ENCODE measurements at regions not wholly inside any gene's neighbourhood (a gene's known extent, or its start where the extent isn't known, plus 50 kb on each side); places are given as distances from the start of the nearest gene placed in this dataset.

DNA sequence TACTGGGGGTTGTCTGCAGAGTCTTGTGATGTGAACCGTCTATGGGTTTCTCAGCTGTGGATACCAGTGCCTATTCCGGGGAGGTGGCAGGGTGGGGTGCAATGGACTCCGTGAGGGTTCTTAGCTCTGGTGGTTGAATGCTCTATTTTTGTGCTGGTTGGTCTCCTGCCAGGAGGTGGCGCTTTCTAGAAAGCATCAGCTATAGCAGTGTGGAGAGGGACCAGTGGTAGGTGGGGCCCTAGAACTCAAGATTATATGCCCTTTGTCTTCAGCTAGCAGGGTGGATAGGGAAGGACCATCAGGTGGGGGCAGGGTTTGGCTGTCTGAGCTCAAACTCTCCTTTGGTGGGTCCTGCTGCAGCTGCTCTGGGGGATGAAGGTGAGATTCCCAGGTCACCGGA, 127.3 kb upstream of the PLD5 start:
- Histone ChIP-seq H3K27ac (no peak overlapping the region), H3K9me3 (no peaks in the 10 kb centered on the region), H3K4me1 (no peaks in the 10 kb centered on the region), H3K4me3 (no peak overlapping the region), H3K36me3 (no peaks in the 10 kb centered on the region), H3K27me3 (ENCODE audit: low read depth) (no peaks in the 10 kb centered on the region)
- ATAC-seq = no peak
- TF ChIP-seq CTCF (IDR thresholded peaks at IDR 0.05) = no peak
- intact Hi-C loops (cut with DNase I) = no loop called here
- DNase-seq = no peak

- no peak overlapping the region for H3K27ac ChIP-seq
- no peaks in the 10 kb centered on the region for H3K4me1 ChIP-seq
- H3K9me3 ChIP-seq = no peaks in the 10 kb centered on the region
- H3K4me3 ChIP-seq = no peak overlapping the region
- ATAC-seq = no peak
- no peak for DNase-seq
- TF ChIP-seq CTCF (IDR thresholded peaks at IDR 0.05) = no peak
- no peaks in the 10 kb centered on the region for H3K36me3 ChIP-seq
- no peaks in the 10 kb centered on the region for H3K27me3 ChIP-seq (ENCODE audit: low read depth)
- intact Hi-C loops (cut with DNase I) = no loop called here
These were observed 117.0 kb upstream of the PLD5 start for GRCh38 chr1:242641461-242641860.

GRCh38 chr1:242639104-242639503, 114.6 kb upstream of the PLD5 start:
- no peaks in the 10 kb centered on the region for H3K27me3 ChIP-seq (ENCODE audit: low read depth)
- no peaks in the 10 kb centered on the region for H3K36me3 ChIP-seq
- H3K27ac ChIP-seq = no peak overlapping the region
- TF ChIP-seq CTCF (IDR thresholded peaks at IDR 0.05) = no peak
- intact Hi-C loops (cut with DNase I) = no loop called here
- no peak for ATAC-seq
- H3K4me3 ChIP-seq = no peak overlapping the region
- no peak for DNase-seq
- H3K9me3 ChIP-seq = no peaks in the 10 kb centered on the region
- H3K4me1 ChIP-seq = no peaks in the 10 kb centered on the region

- H3K36me3 ChIP-seq = no peaks in the 10 kb centered on the region
- H3K27me3 ChIP-seq (ENCODE audit: low read depth) = no peaks in the 10 kb centered on the region
- no peak for TF ChIP-seq CTCF (IDR thresholded peaks at IDR 0.05)
- intact Hi-C loops (cut with DNase I) = no loop called here
- DNase-seq = no peak
- H3K4me1 ChIP-seq = no peaks in the 10 kb centered on the region
- H3K9me3 ChIP-seq = no peaks in the 10 kb centered on the region
- H3K4me3 ChIP-seq = no peak overlapping the region
- H3K27ac ChIP-seq = no peak overlapping the region
- ATAC-seq = no peak
These were observed 110.2 kb upstream of the PLD5 start for GRCh38 chr1:242634732-242635131.

GRCh38 chr1:242629396-242629795, 104.9 kb upstream of the PLD5 start:
- Histone ChIP-seq H3K36me3 (no peaks in the 10 kb centered on the region), H3K9me3 (no peaks in the 10 kb centered on the region), H3K4me1 (no peaks in the 10 kb centered on the region), H3K4me3 (no peak overlapping the region), H3K27ac (no peak overlapping the region), H3K27me3 (ENCODE audit: low read depth) (no peaks in the 10 kb centered on the region)
- no peak for TF ChIP-seq CTCF (IDR thresholded peaks at IDR 0.05)
- intact Hi-C loops (cut with DNase I) = no loop called here
- DNase-seq (no peak), ATAC-seq (no peak)

DNA sequence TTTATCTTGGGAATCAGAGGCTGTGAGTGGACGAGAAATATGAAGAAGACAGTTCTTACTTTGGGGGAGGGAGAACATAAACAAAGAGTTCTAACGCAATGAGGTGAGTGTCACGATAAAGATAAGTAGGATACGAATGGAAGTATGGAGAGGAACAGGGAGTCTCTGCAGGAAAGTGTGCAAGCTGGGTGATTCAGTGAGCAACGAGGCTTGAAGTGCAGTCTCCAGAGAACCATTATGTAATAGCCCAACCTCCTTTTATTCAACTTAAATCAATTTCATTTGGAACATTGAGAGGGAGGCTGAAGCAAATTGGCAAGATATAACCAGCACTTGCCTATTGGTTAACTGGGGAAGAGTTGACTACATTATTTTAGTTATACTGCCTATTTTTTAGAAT, 99.3 kb upstream of the PLD5 start:
- Histone ChIP-seq H3K36me3 (no peaks in the 10 kb centered on the region), H3K9me3 (no peaks in the 10 kb centered on the region), H3K27ac (no peak overlapping the region), H3K4me3 (no peak overlapping the region), H3K4me1 (no peaks in the 10 kb centered on the region), H3K27me3 (ENCODE audit: low read depth) (no peaks in the 10 kb centered on the region)
- no peak for DNase-seq
- ATAC-seq = no peak
- TF ChIP-seq CTCF (IDR thresholded peaks at IDR 0.05) = no peak
- intact Hi-C loops (cut with DNase I) = no loop called here

All from lower lobe of right lung (tissue), 2 donors.